ENCODE measurements at regions not wholly inside any gene's neighbourhood (a gene's known extent, or its start where the extent isn't known, plus 50 kb on each side); places are given as distances from the start of the nearest gene placed in this dataset.

DNA sequence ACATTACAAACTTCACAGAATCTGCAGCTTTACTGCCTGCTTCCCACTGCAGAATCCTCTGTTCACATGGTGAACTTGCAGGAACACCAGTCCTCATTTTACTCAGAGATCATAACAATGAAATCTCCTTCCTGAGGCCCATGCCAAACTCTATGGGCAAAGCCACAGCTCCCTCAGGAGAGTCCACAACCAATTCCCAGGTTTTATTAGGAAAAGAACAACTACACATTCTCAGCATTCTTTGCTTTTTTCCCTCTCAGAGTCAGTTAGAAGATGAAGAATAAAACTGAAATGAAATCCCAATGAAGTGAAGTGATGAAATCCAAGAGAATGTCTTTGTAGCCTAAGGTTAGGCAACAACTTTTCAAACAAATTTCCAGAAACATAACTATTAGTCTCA is 233.7 kb downstream of the DSEL start:
- Histone ChIP-seq H3K4me3 (ENCODE audit: low read length) (no peak overlapping the region), H3K79me2 (ENCODE audit: control insufficient read depth, low read length) (no peaks in the 10 kb centered on the region), H3K4me1 (ENCODE audit: control insufficient read depth, low read length) (no peaks in the 10 kb centered on the region), H3K27me3 (ENCODE audit: control insufficient read depth, low read length) (no peaks in the 10 kb centered on the region), H3K9me3 (ENCODE audit: control insufficient read depth, insufficient read depth, low read length) (no peaks in the 10 kb centered on the region), H3F3A (ENCODE audit: control insufficient read depth, insufficient read depth) (no peaks in the 10 kb centered on the region), H4K20me1 (ENCODE audit: control insufficient read depth, insufficient read depth, low read depth, low read length) (no peaks in the 10 kb centered on the region), H3K36me3 (ENCODE audit: control insufficient read depth, low read length) (no peaks in the 10 kb centered on the region), H3K4me2 (ENCODE audit: low read length) (no peak overlapping the region), H3K27ac (ENCODE audit: low read depth, low read length) (no peak overlapping the region), H3K9me2 (replicated peaks; ENCODE audit: control insufficient read depth, low read length) (no peaks in the 10 kb centered on the region)
- TF ChIP-seq, protein P1, sequence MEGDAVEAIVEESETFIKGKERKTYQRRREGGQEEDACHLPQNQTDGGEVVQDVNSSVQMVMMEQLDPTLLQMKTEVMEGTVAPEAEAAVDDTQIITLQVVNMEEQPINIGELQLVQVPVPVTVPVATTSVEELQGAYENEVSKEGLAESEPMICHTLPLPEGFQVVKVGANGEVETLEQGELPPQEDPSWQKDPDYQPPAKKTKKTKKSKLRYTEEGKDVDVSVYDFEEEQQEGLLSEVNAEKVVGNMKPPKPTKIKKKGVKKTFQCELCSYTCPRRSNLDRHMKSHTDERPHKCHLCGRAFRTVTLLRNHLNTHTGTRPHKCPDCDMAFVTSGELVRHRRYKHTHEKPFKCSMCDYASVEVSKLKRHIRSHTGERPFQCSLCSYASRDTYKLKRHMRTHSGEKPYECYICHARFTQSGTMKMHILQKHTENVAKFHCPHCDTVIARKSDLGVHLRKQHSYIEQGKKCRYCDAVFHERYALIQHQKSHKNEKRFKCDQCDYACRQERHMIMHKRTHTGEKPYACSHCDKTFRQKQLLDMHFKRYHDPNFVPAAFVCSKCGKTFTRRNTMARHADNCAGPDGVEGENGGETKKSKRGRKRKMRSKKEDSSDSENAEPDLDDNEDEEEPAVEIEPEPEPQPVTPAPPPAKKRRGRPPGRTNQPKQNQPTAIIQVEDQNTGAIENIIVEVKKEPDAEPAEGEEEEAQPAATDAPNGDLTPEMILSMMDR (IDR thresholded peaks at IDR 0.05; ENCODE audit: low read depth, low read length, poor library complexity, severe bottlenecking), result no peak
- no peak for TF ChIP-seq EZH2phosphoT487 (IDR thresholded peaks at IDR 0.05; ENCODE audit: borderline replicate concordance, low read length)

DNA sequence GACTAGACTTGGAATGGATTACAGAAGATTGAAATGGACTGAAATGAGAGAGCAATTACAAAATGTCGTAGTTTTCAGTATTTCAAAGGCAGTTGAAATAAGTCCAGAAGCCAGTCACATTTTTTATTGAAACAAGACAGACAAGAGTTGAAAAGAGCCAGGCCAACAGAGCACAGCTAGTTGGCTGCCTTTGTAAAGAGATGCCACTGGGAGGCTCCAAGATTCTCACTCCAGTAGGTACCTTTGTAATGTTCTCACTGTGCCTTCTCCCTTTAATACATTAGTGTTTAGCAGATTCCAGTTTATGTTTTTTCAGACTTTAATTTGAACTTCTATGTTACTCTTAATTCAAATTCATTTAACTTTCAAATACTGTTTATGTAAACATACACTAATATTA is 234.8 kb downstream of the DSEL start:
- no peaks in the 10 kb centered on the region for H3K9me2 ChIP-seq (replicated peaks; ENCODE audit: control insufficient read depth, low read length)
- no peak overlapping the region for H3K4me2 ChIP-seq (ENCODE audit: low read length)
- no peaks in the 10 kb centered on the region for H3K36me3 ChIP-seq (ENCODE audit: control insufficient read depth, low read length)
- no peaks in the 10 kb centered on the region for H3K4me1 ChIP-seq (ENCODE audit: control insufficient read depth, low read length)
- TF ChIP-seq, protein P1 (IDR thresholded peaks at IDR 0.05; ENCODE audit: low read depth, low read length, poor library complexity, severe bottlenecking), result no peak
- no peak for TF ChIP-seq EZH2phosphoT487 (IDR thresholded peaks at IDR 0.05; ENCODE audit: borderline replicate concordance, low read length)
- no peaks in the 10 kb centered on the region for H3K9me3 ChIP-seq (ENCODE audit: control insufficient read depth, insufficient read depth, low read length)
- H4K20me1 ChIP-seq (ENCODE audit: control insufficient read depth, insufficient read depth, low read depth, low read length), result no peaks in the 10 kb centered on the region
- no peaks in the 10 kb centered on the region for H3F3A ChIP-seq (ENCODE audit: control insufficient read depth, insufficient read depth)
- no peaks in the 10 kb centered on the region for H3K79me2 ChIP-seq (ENCODE audit: control insufficient read depth, low read length)
- H3K27me3 ChIP-seq (ENCODE audit: control insufficient read depth, low read length), result no peaks in the 10 kb centered on the region
- H3K4me3 ChIP-seq (ENCODE audit: low read length), result no peak overlapping the region
- H3K27ac ChIP-seq (ENCODE audit: low read depth, low read length), result no peak overlapping the region

DNA sequence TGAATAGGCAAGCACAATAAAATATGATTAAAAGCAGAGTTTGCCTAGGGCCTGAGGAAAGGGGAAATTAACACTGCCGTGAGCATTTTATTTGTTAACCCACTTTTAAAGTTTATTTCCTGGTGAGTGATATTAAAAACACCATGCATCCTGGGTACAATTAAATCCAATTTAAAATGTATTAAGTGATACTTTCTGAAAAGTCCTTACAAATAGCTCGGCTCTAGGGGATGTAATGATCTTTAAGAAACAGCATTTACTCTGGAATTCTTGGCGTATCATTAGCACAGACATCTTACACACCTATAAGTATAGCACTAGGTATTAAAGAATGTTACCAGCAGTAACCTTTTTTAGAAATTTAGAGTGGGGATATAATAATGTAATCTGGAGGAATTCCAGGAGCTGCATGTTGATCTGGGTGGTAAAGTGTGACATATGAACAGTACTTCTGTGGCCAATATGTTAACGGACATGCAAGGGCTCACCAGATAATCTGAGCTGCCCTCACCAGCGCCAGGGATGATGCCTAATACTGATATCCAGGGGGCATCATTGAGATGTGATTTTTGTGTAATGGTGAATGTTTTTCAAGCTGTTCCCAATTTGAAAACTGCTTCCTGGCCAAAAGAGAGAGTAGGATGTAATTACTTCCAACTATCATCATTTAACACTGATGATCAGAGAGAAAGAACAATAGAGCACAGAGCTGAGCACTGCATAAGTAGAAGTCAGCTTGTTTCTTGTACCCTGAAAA is 235.9 kb downstream of the DSEL start:
- no peaks in the 10 kb centered on the region for H3K9me2 ChIP-seq (replicated peaks; ENCODE audit: control insufficient read depth, low read length)
- no peak overlapping the region for H3K4me3 ChIP-seq (ENCODE audit: low read length)
- no peaks in the 10 kb centered on the region for H3K27me3 ChIP-seq (ENCODE audit: control insufficient read depth, low read length)
- H3K36me3 ChIP-seq (ENCODE audit: control insufficient read depth, low read length), result no peaks in the 10 kb centered on the region
- H3K4me1 ChIP-seq (ENCODE audit: control insufficient read depth, low read length), result no peaks in the 10 kb centered on the region
- H3K79me2 ChIP-seq (ENCODE audit: control insufficient read depth, low read length), result no peaks in the 10 kb centered on the region
- no peaks in the 10 kb centered on the region for H4K20me1 ChIP-seq (ENCODE audit: control insufficient read depth, insufficient read depth, low read depth, low read length)
- no peaks in the 10 kb centered on the region for H3K9me3 ChIP-seq (ENCODE audit: control insufficient read depth, insufficient read depth, low read length)
- TF ChIP-seq, protein P1 (IDR thresholded peaks at IDR 0.05; ENCODE audit: low read depth, low read length, poor library complexity, severe bottlenecking), result no peak
- TF ChIP-seq EZH2phosphoT487 (IDR thresholded peaks at IDR 0.05; ENCODE audit: borderline replicate concordance, low read length), result no peak
- no peak overlapping the region for H3K4me2 ChIP-seq (ENCODE audit: low read length)
- no peaks in the 10 kb centered on the region for H3F3A ChIP-seq (ENCODE audit: control insufficient read depth, insufficient read depth)
- H3K27ac ChIP-seq (ENCODE audit: low read depth, low read length), result no peak overlapping the region
